ENCODE measurements at regions not wholly inside any gene's neighbourhood (a gene's known extent, or its start where the extent isn't known, plus 50 kb on each side); places are given as distances from the start of the nearest gene placed in this dataset.

DNA sequence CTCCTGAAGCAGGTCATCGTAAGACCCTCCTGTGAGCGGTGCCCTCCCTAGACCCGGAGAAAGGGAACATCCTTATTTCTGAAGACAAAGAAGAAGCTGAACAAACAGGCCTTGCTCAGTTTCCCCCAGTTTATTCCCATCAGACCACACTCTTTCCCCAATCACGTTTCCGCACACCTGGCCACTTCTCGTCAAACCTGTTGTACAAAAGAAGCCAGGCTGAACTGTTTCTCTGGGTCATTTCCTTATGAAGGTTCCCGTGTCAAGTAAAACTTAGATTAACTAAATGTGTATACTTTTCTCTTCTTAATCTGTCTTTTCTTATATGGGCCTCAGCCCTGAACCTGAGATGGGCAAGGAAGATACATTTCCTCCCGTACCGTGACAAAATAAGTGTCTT lies 111.6 kb upstream of the ENPP6 start:
- no peak for TF ChIP-seq CEBPB (IDR thresholded peaks at IDR 0.05)
- no peak for TF ChIP-seq POLR2A (IDR thresholded peaks at IDR 0.05; ENCODE audit: low read length)
- TF ChIP-seq, protein P1, sequence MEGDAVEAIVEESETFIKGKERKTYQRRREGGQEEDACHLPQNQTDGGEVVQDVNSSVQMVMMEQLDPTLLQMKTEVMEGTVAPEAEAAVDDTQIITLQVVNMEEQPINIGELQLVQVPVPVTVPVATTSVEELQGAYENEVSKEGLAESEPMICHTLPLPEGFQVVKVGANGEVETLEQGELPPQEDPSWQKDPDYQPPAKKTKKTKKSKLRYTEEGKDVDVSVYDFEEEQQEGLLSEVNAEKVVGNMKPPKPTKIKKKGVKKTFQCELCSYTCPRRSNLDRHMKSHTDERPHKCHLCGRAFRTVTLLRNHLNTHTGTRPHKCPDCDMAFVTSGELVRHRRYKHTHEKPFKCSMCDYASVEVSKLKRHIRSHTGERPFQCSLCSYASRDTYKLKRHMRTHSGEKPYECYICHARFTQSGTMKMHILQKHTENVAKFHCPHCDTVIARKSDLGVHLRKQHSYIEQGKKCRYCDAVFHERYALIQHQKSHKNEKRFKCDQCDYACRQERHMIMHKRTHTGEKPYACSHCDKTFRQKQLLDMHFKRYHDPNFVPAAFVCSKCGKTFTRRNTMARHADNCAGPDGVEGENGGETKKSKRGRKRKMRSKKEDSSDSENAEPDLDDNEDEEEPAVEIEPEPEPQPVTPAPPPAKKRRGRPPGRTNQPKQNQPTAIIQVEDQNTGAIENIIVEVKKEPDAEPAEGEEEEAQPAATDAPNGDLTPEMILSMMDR (IDR thresholded peaks at IDR 0.05) = no peak
- TF ChIP-seq RAD21 (conservative IDR thresholded peaks at IDR 0.05 in 1 of 2, IDR thresholded peaks at IDR 0.05 in 1 of 2) = no peak

Measured in A549 (cell line).